Nephron (organoid): ENCODE measurements at regions not wholly inside any gene's neighbourhood (a gene's known extent, or its start where the extent isn't known, plus 50 kb on each side); places are given as distances from the start of the nearest gene placed in this dataset.

Source experiments
- H3K27ac Mint-ChIP-seq, 3 experiments: 2 replicates each; pipeline ENCODE4 v1.8.0; 2020; ENCODE audit warnings: mixed read lengths in 3 of 3, mild to moderate bottlenecking in 2 of 3, moderate library complexity in 1 of 3
- H3K27me3 Mint-ChIP-seq: 2 replicates; pipeline ENCODE4 v1.8.0; 2021; ENCODE audit warnings: low read depth, mild to moderate bottlenecking, moderate library complexity, mixed read lengths
- H3K36me3 Mint-ChIP-seq: 2 replicates; pipeline ENCODE4 v1.8.0; 2020; ENCODE audit warnings: low read depth, mixed read lengths
- H3K4me1 Mint-ChIP-seq: 2 replicates; pipeline ENCODE4 v1.8.0; 2020; ENCODE audit warnings: mixed read lengths
- H3K4me3 Mint-ChIP-seq, 3 experiments: 2 replicates each; pipeline ENCODE4 v1.8.0; 2020; ENCODE audit warnings: mild to moderate bottlenecking in 3 of 3, mixed read lengths in 3 of 3, moderate library complexity in 2 of 3
- H3K9me3 Mint-ChIP-seq: 2 replicates; pipeline ENCODE4 v1.8.0; 2020; ENCODE audit warnings: mixed read lengths
- CTCF ChIP-seq, 3 experiments: fragments of 200-600 bp; sonication (generic); IDR thresholded peaks; one replicate each; pipeline ENCODE4 v1.5.0; 2021; ENCODE audit warnings: antibody characterized with exemption in 3 of 3; ENCODE audit not compliant: unreplicated experiment in 3 of 3

GRCh38 chr5:155759252-155759651 is 567.7 kb upstream of the SGCD start:
- H3K9me3 Mint-ChIP-seq, result peaks cover 4% of the 10 kb centered on the region
- TF ChIP-seq CTCF (IDR thresholded peaks at IDR 0.05; ENCODE audit: unreplicated experiment in 3 of 3), result no peak
- no peak overlapping the region for H3K27ac Mint-ChIP-seq
- no peak overlapping the region for H3K4me3 Mint-ChIP-seq
- H3K4me1 Mint-ChIP-seq, result no peaks in the 10 kb centered on the region
- peaks cover 4% of the 10 kb centered on the region for H3K36me3 Mint-ChIP-seq
- no peaks in the 10 kb centered on the region for H3K27me3 Mint-ChIP-seq

- TF ChIP-seq CTCF (IDR thresholded peaks at IDR 0.05; ENCODE audit: unreplicated experiment in 3 of 3), result no peak
- no peaks in the 10 kb centered on the region for H3K27me3 Mint-ChIP-seq
- no peaks in the 10 kb centered on the region for H3K4me1 Mint-ChIP-seq
- H3K36me3 Mint-ChIP-seq, result peaks cover 4% of the 10 kb centered on the region
- no peak overlapping the region for H3K27ac Mint-ChIP-seq
- no peak overlapping the region for H3K4me3 Mint-ChIP-seq
- peaks cover 4% of the 10 kb centered on the region for H3K9me3 Mint-ChIP-seq
Observed at GRCh38 chr5:155759984-155760383, 567.0 kb upstream of the SGCD start.

GRCh38 chr5:155761502-155761901 is 565.5 kb upstream of the SGCD start:
- Mint-ChIP-seq H3K4me3 (no peak overlapping the region), H3K4me1 (no peaks in the 10 kb centered on the region), H3K27me3 (no peaks in the 10 kb centered on the region), H3K36me3 (peaks cover 4% of the 10 kb centered on the region), H3K9me3 (peaks cover 4% of the 10 kb centered on the region), H3K27ac (no peak overlapping the region)
- TF ChIP-seq CTCF (IDR thresholded peaks at IDR 0.05; ENCODE audit: unreplicated experiment in 3 of 3), result no peak

- no peak for TF ChIP-seq CTCF (IDR thresholded peaks at IDR 0.05; ENCODE audit: unreplicated experiment in 3 of 3)
- Mint-ChIP-seq H3K36me3 (peaks cover 4% of the 10 kb centered on the region), H3K27ac (no peak overlapping the region), H3K4me1 (no peaks in the 10 kb centered on the region), H3K4me3 (no peak overlapping the region), H3K27me3 (no peaks in the 10 kb centered on the region), H3K9me3 (peaks cover 4% of the 10 kb centered on the region)
Observed at GRCh38 chr5:155765715-155766114, 561.2 kb upstream of the SGCD start.

- Mint-ChIP-seq H3K36me3 (no peaks in the 10 kb centered on the region), H3K4me1 (no peaks in the 10 kb centered on the region), H3K4me3 (no peak overlapping the region), H3K9me3 (no peaks in the 10 kb centered on the region), H3K27ac (no peak overlapping the region), H3K27me3 (no peaks in the 10 kb centered on the region)
- TF ChIP-seq CTCF (IDR thresholded peaks at IDR 0.05; ENCODE audit: unreplicated experiment in 3 of 3), result no peak
Observed at GRCh38 chr5:155767470-155767869, 559.5 kb upstream of the SGCD start.

GRCh38 chr5:155768332-155768731 is 558.6 kb upstream of the SGCD start:
- no peak overlapping the region for H3K27ac Mint-ChIP-seq
- no peaks in the 10 kb centered on the region for H3K4me1 Mint-ChIP-seq
- TF ChIP-seq CTCF (IDR thresholded peaks at IDR 0.05; ENCODE audit: unreplicated experiment in 3 of 3), result no peak
- no peaks in the 10 kb centered on the region for H3K9me3 Mint-ChIP-seq
- no peak overlapping the region for H3K4me3 Mint-ChIP-seq
- no peaks in the 10 kb centered on the region for H3K27me3 Mint-ChIP-seq
- H3K36me3 Mint-ChIP-seq, result no peaks in the 10 kb centered on the region
